AG09309 (cell line): ENCODE measurements at regions not wholly inside any gene's neighbourhood (a gene's known extent, or its start where the extent isn't known, plus 50 kb on each side); places are given as distances from the start of the nearest gene placed in this dataset.

Experiments used
- DNase-seq: peaks from one replicate; pipeline ENCODE4 v3.0.0-alpha.2; 2010; ENCODE audit warnings: low read depth
- H3K4me3 ChIP-seq: 2 replicates; pipeline ENCODE4 v1.5.1; 2011; ENCODE audit warnings: mild to moderate bottlenecking, low read depth, low read length, moderate library complexity; ENCODE audit not compliant: control insufficient read depth
- TF ChIP-seq, protein P1 (sequence below): IDR thresholded peaks from 2 replicates; pipeline ENCODE4 v1.5.1; 2011; ENCODE audit warnings: mild to moderate bottlenecking, low read depth, low read length, inconsistent platforms; ENCODE audit not compliant: insufficient read depth, control insufficient read depth; ENCODE audit errors: missing control alignments

DNA sequence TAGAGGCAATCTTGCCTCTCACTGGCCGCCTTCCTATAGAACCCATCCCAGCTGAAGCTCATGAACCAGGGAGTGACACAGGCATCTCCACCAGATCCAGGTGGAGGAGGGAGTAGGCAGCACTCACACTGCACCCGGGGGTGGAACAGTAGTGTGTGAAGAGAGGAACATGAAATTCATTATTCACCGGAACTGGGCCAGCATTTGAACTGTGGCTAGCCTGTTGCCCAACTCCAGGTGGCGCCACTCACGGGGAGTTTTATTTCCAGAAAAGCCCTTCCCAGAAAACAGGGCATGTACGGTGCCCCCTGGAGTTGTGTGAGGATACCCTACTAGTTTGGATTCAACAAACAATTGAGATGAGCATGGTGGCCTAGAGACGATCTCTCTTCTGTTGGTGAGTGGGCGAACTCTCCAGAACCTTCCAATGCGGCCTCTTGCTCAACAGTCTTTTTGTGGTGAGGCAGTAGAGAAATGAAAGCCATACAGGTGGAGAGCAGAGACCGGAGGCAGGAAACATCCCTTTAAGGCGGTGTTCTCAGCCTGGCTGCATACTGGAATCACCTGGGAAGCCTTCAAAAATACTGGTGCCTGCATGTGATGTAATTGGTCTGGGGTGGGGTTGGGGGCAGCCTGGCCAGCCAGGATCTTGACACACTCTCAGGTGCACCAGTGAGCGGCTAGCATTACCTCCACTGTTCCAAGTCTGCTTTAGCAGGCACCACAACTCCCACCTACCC lies 73.5 kb upstream of the NEDD4L start:
- H3K4me3 ChIP-seq = no peak overlapping the region
- TF ChIP-seq, protein P1, sequence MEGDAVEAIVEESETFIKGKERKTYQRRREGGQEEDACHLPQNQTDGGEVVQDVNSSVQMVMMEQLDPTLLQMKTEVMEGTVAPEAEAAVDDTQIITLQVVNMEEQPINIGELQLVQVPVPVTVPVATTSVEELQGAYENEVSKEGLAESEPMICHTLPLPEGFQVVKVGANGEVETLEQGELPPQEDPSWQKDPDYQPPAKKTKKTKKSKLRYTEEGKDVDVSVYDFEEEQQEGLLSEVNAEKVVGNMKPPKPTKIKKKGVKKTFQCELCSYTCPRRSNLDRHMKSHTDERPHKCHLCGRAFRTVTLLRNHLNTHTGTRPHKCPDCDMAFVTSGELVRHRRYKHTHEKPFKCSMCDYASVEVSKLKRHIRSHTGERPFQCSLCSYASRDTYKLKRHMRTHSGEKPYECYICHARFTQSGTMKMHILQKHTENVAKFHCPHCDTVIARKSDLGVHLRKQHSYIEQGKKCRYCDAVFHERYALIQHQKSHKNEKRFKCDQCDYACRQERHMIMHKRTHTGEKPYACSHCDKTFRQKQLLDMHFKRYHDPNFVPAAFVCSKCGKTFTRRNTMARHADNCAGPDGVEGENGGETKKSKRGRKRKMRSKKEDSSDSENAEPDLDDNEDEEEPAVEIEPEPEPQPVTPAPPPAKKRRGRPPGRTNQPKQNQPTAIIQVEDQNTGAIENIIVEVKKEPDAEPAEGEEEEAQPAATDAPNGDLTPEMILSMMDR = peak; percentile 30
- no peak for DNase-seq

DNA sequence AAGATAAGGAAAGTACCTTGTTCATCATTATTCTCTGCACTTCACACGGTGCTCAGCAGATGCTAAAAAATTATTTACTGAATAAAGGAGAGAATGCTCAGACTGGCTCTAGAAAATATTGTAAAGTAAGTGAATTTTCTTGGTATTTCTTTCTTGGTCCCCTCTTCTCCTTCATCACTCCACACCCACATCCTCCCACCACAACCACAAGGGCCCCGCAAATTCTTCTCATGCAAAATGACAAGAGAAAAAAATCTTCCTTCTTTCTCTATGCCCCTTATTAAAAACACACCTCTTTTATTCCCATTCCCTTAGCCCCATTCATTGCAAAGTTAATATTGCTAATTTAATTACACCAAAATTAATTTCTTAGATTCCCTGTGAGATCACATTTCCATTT lies 74.2 kb upstream of the NEDD4L start:
- no peak for DNase-seq
- H3K4me3 ChIP-seq = no peak overlapping the region
- TF ChIP-seq, protein P1 = no peak

DNA sequence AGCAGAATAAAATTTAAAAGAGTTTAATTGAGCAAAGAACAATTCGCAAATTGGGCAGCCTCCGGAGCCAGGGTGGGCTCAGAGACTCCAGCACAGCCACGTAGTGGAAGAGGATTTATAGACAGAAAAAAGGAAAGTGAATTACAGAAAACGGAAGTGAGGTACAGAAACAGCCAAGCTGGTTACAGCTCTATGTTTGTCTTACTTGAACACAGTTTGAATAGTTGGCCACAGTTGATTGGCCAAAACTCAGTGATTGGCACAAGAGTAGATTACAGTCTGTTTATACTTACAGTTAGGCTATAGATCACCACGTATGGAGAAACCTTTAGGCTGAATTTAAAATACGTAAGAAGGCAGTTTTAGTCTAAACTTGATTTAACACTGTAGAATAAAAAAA lies 78.8 kb upstream of the NEDD4L start:
- DNase-seq = no peak
- H3K4me3 ChIP-seq = no peak overlapping the region
- TF ChIP-seq, protein P1 = no peak

DNA sequence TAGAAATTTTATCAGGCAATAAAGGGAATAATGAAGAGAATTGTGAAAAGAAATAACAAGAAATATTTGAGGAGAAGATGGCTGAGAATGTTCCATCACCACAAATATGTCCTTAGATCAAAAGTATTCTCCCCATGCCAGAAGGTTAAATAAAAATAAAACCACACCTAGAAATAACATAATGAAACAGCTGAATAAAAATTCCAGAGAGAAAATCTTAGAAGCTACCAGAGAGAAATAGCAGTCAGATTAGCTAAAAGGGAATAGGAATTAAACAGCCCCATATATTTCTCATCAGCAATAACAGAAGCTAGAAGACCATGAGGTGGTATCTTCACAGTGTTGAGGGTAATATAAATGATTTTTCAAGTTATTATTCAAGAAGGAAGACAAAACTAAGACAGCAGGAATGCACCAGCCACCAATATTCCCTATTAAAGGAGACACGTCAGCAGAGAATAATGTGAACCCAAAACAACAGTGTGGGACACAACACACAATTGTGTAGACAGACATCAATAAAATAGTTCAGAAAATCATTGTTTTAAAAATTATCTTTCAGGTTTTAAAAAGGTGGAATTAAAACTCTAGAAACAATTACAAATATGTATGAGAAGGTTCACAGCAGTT lies 82.0 kb upstream of the NEDD4L start:
- H3K4me3 ChIP-seq = no peak overlapping the region

DNA sequence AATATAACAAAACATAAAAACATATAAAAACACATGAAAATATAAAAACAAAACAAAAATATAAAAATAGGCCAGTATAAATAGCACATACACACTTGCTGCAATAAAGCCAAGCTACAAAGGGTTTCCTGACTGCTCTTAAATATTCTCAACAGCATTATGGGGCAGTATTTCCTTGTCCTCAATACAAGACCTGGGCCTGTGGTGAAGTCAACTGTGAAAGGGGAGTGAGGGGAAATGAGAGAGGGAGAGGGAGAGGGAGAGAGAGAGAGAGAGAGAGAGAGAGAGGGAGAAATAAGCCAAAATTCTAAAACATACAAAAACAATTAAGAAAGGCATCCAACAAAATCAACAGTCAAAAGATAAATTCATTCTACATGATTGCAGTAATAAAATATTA lies 82.6 kb upstream of the NEDD4L start:
- H3K4me3 ChIP-seq = no peak overlapping the region
- TF ChIP-seq, protein P1 = no peak
- no peak for DNase-seq

More for the DNA sequence above, 82.0 kb upstream of the NEDD4L start:
- TF ChIP-seq, protein P1 = no peak
- no peak for DNase-seq

DNA sequence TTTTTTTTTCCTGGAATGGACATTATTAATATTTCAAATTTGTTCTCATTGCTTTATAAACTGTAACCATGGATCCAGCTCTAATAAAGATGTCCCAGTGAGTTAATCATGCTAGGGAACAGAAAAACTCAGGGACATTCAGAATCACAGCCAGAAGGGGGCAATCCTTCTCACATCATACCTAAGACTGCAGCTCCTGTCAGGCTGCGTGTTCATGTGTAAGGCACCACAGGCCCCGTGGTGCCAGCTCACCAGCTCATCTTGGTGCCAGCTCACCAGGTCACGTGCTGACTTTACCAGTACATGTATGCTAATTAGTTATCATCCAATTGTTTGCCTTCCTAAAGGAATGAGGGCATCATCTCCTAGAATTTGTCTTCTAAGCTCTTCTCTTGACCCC lies 84.7 kb upstream of the NEDD4L start:
- DNase-seq = no peak
- no peak overlapping the region for H3K4me3 ChIP-seq
- TF ChIP-seq, protein P1 = peak; percentile 60
